ENCODE measurements at regions not wholly inside any gene's neighbourhood (a gene's known extent, or its start where the extent isn't known, plus 50 kb on each side); places are given as distances from the start of the nearest gene placed in this dataset.

GRCh38 chr9:89714321-89714720 lies 109.5 kb downstream of the GADD45G start:
- ChIA-PET POLR2A (no interaction called here), CTCF (no interaction called here)
- no peak overlapping the region for H3K27ac ChIP-seq (ENCODE audit: low read depth, low read length)
- H3K4me3 ChIP-seq (ENCODE audit: low read depth, low read length) = no peak overlapping the region
- TF ChIP-seq CTCF (IDR thresholded peaks at IDR 0.05; ENCODE audit: low read depth, low read length) = no peak
- DNase-seq (ENCODE audit: low read depth, low spot score) = no peak
- H3K9me3 ChIP-seq (ENCODE audit: control insufficient read depth, insufficient read depth, low read length) = 0 out of 2 replicates have a peak, but pooled peaks cover 3% of the 10 kb centered on the region
- H3K27me3 ChIP-seq (ENCODE audit: control insufficient read depth, insufficient read depth, low read length) = no peaks in the 10 kb centered on the region

GRCh38 chr9:89715318-89715858 lies 110.6 kb downstream of the GADD45G start:
- no peaks in the 10 kb centered on the region for H3K27me3 ChIP-seq (ENCODE audit: control insufficient read depth, insufficient read depth, low read length)
- no peak overlapping the region for H3K27ac ChIP-seq (ENCODE audit: low read depth, low read length)
- H3K9me3 ChIP-seq (ENCODE audit: control insufficient read depth, insufficient read depth, low read length) = 0 out of 2 replicates have a peak, but pooled peaks cover 3% of the 10 kb centered on the region
- no peak overlapping the region for H3K4me3 ChIP-seq (ENCODE audit: low read depth, low read length)
- POLR2A ChIA-PET = no interaction called here
- CTCF ChIA-PET = no interaction called here
- TF ChIP-seq CTCF (IDR thresholded peaks at IDR 0.05; ENCODE audit: low read depth, low read length) = no peak
- DNase-seq (ENCODE audit: low read depth, low spot score) = no peak

GRCh38 chr9:89715881-89716280 lies 111.1 kb downstream of the GADD45G start:
- CTCF ChIA-PET = no interaction called here
- Histone ChIP-seq H3K27ac (ENCODE audit: low read depth, low read length) (no peak overlapping the region), H3K4me3 (ENCODE audit: low read depth, low read length) (no peak overlapping the region), H3K27me3 (ENCODE audit: control insufficient read depth, insufficient read depth, low read length) (no peaks in the 10 kb centered on the region), H3K9me3 (ENCODE audit: control insufficient read depth, insufficient read depth, low read length) (0 out of 2 replicates have a peak, but pooled peaks cover 3% of the 10 kb centered on the region)
- no peak for TF ChIP-seq CTCF (IDR thresholded peaks at IDR 0.05; ENCODE audit: low read depth, low read length)
- POLR2A ChIA-PET = no interaction called here
- DNase-seq (ENCODE audit: low read depth, low spot score) = no peak

GRCh38 chr9:89716559-89716958 lies 111.7 kb downstream of the GADD45G start:
- DNase-seq (ENCODE audit: low read depth, low spot score) = no peak
- Histone ChIP-seq H3K27me3 (ENCODE audit: control insufficient read depth, insufficient read depth, low read length) (no peaks in the 10 kb centered on the region), H3K4me3 (ENCODE audit: low read depth, low read length) (no peak overlapping the region), H3K9me3 (ENCODE audit: control insufficient read depth, insufficient read depth, low read length) (0 out of 2 replicates have a peak, but pooled peaks cover 3% of the 10 kb centered on the region), H3K27ac (ENCODE audit: low read depth, low read length) (no peak overlapping the region)
- ChIA-PET CTCF (no interaction called here), POLR2A (no interaction called here)
- no peak for TF ChIP-seq CTCF (IDR thresholded peaks at IDR 0.05; ENCODE audit: low read depth, low read length)

- ChIA-PET POLR2A (no interaction called here), CTCF (no interaction called here)
- no peak for TF ChIP-seq CTCF (IDR thresholded peaks at IDR 0.05; ENCODE audit: low read depth, low read length)
- H3K27me3 ChIP-seq (ENCODE audit: control insufficient read depth, insufficient read depth, low read length) = no peaks in the 10 kb centered on the region
- no peak for DNase-seq (ENCODE audit: low read depth, low spot score)
- H3K9me3 ChIP-seq (ENCODE audit: control insufficient read depth, insufficient read depth, low read length) = 0 out of 2 replicates have a peak, but pooled peaks cover 3% of the 10 kb centered on the region
- H3K27ac ChIP-seq (ENCODE audit: low read depth, low read length) = no peak overlapping the region
- no peak overlapping the region for H3K4me3 ChIP-seq (ENCODE audit: low read depth, low read length)
These were observed 113.4 kb downstream of the GADD45G start for GRCh38 chr9:89718176-89718575.

Measured in AG04450 (cell line).